ENCODE measurements at regions not wholly inside any gene's neighbourhood (a gene's known extent, or its start where the extent isn't known, plus 50 kb on each side); places are given as distances from the start of the nearest gene placed in this dataset.
"Not testable (repeated sequence)": the region's sequence is repeated elsewhere in the genome, so short reads cannot be mapped to it uniquely, and the experiment has no call there.

DNA sequence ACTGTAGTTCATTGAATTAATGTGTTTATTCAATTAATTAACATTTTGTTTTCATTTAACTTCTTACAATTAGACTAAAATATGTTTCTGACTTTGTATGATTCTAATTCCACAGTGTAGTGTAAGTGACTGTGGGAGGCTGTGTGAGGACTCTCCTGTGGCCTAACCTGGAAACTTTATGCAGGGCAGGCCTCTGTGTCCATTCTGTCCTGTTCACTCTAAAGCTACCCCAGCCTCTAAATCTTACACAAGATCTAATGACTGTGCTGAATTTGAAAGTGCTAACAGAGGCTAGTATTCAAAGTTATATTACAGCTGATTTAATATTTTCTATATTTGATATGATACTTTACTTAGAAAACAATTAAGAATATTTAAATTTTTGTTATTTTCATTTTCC, 270.5 kb upstream of the CDH19 start:
- no peak for DNase-seq (ENCODE audit: low read depth in 2 of 2)

DNA sequence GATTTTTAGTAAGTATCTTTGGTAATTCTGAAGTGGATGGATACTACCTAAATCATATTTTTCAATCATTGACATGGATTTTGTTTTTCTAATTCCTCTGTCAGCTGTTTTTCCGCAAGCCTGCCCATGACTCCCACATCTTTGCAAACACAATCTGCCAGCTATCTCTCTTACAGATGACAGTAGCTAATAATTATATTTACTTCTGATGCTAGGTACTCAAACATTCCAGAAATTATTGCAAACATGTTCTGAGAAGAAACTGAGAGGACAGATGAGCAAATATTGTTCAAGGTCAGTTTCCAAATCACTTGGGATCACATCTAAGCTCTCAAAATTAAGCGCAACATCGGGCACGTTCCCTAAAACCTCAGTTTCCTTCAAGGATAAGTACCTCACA, 270.0 kb upstream of the CDH19 start:
- no peak for DNase-seq (ENCODE audit: low read depth in 2 of 2)

DNA sequence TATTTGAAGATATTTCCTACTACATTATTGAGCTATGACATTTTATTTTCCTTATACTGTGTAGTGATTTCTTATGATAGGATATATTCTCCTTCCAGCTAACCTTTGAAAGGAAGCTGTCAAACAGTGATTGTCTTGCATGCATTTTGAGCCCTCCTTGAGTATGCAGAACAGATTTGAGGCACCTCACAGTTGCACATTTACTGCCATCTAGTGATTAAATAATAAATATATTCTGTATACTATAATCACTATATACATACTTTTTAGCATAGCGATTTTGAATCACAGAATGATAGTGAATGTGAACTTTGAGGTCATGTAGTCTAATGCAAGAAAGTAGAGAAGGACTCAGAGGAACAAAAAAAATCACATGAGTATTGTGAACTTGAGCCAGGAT, 268.4 kb upstream of the CDH19 start:
- no peak for DNase-seq (ENCODE audit: low read depth in 2 of 2)

DNA sequence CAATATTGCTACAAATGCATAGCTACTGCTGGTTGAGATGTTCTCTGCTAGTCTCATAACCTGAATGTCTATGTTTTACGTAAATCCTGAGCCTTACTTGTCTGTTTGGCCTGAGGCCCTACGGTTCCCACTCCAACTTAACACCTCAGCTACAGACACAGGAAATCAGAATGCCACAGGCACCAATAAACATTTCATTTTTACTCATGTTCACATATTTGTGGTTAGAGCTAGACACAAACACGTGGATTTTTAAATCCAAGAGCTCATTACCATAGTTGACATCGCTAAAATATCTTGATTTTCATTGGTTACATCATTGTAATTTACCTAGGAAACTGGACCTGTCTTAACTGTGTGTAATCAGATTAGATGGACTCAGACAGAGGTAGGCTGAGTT, 263.8 kb upstream of the CDH19 start:
- DNase-seq (ENCODE audit: low read depth in 2 of 2): no peak

DNA sequence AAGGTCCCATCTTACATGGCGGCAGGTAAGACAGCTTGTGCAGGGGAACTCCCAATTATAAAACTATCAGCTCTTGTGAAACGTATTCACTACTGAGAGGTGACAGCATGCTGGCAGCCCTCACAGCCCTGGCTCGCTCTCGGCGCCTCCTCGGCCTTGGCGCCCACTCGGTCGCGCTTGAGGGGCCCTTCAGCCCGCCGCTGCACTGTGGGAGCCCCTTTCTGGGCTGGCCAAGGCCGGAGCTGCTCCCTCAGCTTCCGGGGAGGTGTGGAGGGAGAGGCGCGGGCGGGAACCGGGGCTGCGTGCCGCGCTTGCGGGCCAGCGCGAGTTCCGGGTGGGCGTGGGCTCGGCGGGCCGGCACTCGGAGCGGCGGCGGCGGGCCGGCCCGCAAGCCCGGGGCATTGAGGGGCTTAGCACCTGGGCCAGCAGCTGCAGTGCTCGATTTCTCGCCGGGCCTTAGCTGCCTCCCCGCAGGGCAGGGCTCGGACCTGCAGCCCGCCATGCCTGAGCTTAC, 262.6 kb upstream of the CDH19 start:
- DNase-seq (ENCODE audit: low read depth in 2 of 2): not testable (repeated sequence)

DNA sequence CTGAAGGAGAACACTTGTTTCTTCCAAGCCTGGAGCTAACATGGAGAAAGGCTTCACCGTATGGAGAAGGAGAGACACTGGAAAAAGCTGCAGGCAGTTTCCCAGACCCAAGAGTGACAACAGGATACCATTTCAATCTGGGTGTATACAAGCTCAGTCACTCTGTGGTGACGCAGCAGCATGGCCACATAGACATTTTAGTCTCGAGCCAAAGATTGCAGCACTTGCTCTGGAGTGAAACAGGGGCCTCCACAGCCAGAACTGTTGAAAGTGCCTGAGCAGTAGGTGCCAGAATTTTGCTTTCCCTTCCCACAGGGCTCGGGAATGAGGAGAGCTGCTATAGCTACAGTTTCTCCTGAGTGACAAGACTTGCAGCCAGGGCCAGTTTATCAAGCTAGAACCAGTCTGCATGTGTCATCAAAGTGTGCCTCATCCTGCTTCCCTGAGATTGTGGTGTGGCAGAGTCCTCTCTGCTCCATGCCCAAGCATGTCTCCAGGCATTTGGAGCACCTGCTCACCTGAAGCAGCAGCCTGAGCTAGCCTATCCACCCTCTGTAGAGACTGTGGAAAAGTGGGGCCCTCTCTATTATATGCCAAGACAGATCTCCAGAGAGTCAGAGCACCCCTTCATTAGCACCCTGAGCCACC, 234.6 kb upstream of the CDH19 start:
- DNase-seq (ENCODE audit: low read depth in 2 of 2): no peak

DNA sequence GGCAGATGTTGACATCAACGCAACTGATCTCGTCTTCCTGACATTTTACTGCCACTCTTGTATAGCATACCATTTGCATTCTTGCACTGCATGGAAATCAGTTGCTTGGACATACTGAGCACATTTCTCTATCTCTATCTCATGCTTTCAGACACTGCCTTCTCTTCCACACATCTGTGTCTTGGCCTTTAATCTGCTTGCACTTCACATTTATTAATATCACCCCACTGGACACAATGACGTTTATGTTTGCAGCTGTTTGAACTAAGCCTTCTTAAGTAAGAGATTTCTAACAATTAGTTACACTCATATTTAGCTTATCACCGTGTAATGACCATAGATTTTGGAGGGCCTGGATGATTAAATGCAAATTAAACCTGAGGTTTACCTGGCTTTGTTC, 229.8 kb upstream of the CDH19 start:
- DNase-seq (ENCODE audit: low read depth in 2 of 2): no peak

DNA sequence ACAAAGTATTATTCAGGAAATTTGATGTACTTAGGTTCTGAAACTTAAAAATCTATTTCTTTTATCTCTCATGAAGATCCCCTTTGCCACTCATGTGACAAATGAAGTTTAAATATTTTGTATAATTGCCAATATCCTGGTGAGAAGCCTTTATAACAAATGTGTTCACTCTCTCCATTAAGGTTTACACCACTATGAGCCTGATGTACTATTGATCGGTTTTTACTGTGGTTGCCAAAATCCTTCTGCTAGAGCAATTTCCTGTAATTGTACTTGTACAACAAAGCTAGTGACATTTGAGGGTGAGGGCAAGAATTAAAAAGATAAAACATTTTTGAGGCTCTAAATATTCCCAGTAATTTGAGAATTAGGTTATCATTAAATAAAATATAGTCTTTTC, 222.3 kb upstream of the CDH19 start:
- no peak for DNase-seq (ENCODE audit: low read depth in 2 of 2)

DNA sequence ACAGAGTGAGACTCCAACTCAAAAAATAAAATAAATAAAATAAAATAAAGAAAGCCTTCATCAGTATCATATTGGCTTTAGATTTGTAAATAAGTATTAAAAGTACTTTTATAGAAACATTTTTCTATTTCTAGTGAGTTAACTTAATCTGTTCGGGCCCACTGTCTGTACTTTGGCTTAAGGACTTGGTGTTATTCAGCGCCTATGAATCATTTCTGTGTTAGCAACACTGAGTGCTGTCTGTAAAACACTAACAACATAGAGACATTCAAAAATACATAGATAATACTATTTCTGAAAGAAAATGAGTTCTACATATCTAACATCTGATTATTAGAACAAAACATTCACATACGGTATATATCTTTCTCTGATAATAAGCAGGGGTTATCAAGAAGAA, 221.5 kb upstream of the CDH19 start:
- DNase-seq (ENCODE audit: low read depth in 2 of 2): no peak

DNA sequence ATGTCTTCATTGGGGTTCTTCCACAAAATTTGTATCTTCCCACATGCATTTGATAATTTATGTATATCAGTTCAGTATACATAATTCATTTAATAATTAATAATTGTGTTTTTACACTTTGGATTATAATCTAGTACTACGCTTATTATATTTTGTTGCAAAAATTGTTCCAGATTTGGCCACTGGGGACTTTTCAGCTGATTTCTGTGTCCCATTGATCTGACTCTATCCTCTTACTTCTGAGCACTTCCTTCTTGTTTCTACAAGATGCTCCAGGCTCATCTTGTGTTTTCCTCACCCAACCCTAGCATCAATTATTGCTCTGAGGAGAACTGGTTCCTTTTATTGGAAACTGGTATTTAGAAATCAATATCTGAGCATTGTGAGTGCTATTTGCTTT, 215.3 kb upstream of the CDH19 start:
- DNase-seq (ENCODE audit: low read depth in 2 of 2): no peak

DNA sequence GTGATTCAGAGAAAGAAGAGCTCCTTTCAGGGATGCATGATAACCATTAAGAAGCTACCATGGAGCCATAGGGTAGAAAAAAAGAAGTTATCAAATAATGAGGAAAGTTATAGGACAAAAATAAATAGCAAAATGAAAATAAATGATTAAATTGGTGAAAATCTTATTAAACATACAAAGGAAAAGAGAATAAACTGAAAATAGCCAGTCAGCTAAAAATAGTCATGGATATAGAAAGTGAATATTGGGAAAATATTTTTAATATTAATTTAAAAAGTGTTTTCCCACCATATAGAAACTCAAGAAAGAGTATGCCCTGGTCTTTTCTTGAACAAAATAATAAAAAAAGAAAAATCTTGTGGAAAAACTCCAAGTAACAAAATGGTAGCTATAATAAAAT, 209.2 kb upstream of the CDH19 start:
- DNase-seq (ENCODE audit: low read depth in 2 of 2): no peak

DNA sequence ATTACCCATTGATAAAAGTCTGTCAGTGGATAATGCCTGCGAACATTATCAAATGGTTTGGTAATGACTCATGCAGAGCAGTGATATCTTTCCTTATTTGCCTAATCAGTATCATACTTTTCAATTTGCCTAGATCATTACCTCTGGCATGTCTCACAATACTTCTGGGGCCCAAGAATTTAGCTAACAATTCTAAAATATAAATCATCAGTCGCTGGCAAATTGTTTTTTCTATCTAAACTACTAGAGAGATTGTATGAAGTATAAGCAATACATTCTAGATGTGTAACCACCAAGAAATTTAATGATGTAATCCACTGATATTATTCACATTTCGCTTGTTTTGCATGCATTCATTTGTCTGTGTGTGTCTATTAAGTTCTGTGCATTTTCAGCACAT, 191.2 kb upstream of the CDH19 start:
- DNase-seq (ENCODE audit: low read depth in 2 of 2): no peak

DNA sequence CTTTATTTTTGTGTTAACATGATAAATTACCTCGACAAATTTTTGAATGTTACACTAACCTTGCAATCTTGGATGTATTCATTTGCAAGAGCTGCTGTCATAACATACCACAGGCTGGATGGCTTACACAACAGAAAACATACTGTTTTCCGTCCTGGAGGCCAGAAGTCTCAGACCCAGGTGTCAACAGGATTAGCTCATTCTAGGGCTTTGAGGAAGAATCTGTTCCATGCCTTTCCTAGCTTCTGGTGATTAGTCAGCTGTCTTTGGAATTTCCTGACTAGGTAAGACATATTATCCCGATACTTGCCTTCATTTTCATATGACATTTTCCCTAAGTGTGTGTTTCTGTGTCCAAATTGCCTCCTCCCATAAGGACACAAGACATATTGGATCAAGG, 188.6 kb upstream of the CDH19 start:
- DNase-seq (ENCODE audit: low read depth in 2 of 2): no peak

DNA sequence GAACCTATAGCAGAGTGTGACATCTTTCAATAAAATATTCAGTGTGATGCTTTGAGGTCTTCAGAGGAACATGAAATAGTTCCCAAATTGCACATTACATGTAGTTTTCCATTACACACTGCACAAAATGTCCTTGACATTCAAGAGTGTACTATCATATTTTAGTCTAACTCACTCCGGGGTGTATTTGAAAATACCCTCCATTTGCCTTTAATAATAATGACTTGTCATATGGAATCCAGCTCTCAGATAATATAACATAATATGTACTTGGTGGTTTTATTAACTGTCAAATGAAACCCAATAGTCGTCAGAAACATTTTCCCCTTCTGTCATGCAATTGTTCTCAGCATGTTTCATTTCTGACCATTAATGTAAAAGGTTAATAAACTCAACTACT, 176.7 kb upstream of the CDH19 start:
- DNase-seq (ENCODE audit: low read depth in 2 of 2): no peak

DNA sequence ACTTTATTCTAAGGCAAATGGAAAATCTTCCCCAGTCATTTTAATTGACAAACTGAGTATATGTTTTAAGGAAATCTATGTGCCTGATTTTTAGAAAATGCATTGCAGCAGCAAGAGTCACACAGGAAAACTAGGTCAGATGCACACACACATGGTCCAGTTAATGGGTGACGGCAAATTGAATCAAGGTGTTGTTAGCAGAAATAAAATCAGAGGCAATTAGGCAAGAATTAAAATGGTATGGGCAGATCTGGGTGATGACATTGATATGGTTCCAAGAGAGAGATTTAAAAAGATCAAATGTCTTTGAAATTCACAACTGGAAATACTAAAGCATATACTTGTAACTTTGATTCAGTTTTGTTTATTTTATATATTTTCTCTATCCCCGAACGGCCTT, 174.2 kb upstream of the CDH19 start:
- no peak for DNase-seq (ENCODE audit: low read depth in 2 of 2)

DNA sequence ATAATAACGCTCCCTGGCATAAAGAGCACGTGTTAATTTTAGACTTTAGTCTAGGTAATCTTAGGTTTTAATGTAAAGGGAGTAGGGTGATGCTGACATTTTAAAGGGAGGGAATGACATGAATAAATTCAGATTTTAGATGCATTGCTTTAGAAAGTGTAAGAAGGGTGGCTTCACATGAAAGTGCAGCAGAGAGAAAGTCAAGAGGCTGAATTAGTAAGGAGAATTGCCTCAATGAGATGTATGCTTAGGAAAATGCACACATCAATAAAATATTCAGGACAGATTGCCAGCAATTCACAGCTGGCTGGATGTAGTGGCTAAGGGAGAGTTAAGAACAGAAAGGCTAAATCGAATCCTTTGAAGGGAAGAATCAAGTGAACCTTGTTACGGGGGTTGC, 165.5 kb upstream of the CDH19 start:
- no peak for DNase-seq (ENCODE audit: low read depth in 2 of 2)

DNA sequence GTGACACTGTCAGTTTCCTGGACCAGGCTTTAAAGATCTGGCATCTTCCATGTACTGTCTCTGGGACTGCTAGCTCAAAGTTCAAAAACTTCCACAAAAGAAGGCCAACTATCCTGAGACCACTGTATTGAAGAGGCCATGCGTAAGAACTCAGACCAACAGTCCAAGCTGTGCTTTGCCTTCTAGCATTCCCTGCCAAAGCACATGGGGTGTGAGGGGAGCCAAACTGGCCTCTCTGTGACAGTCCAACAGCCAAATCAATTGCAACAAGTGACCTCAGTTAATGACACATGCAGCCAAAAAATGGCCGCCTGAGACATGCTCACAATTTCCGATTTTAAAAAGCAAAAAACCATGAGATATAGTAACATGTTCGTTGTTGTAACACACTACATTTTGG, 160.3 kb upstream of the CDH19 start:
- no peak for DNase-seq (ENCODE audit: low read depth in 2 of 2)

DNA sequence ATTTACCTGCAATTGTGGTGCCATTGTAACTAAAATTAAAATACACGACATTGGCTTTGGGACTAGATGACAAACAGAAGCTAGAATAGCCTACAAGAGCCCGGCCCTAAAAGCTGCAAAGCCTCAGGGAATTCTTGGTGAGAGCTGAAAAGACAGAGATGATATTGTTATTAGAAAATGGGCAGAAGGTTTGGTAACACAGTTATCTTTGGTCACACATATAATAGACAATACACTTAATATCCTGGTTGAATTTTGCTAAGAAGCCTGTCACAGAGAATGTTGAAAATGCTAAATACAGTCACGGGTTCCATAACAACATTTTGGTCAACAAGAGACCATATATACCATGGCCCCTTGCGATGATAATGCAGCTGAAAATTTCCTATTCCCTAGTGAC, 157.3 kb upstream of the CDH19 start:
- DNase-seq (ENCODE audit: low read depth in 2 of 2): no peak

DNA sequence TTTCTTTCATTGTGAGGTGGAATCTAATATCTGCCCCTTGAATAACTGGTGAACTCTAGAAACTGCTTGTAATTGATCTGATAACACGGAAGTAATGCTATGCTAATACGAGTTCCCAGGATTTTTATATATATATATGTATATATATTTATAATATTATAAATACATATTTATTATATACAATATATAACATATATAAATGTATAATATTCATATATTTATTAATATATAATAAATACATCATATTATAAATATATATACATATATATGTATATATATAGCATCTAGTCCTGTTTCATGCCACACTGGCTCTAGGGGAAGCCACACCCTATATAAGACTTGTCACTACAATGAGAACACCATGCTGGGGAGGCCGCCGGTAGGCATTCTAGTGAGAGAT, 156.7 kb upstream of the CDH19 start:
- no peak for DNase-seq (ENCODE audit: low read depth in 2 of 2)

DNA sequence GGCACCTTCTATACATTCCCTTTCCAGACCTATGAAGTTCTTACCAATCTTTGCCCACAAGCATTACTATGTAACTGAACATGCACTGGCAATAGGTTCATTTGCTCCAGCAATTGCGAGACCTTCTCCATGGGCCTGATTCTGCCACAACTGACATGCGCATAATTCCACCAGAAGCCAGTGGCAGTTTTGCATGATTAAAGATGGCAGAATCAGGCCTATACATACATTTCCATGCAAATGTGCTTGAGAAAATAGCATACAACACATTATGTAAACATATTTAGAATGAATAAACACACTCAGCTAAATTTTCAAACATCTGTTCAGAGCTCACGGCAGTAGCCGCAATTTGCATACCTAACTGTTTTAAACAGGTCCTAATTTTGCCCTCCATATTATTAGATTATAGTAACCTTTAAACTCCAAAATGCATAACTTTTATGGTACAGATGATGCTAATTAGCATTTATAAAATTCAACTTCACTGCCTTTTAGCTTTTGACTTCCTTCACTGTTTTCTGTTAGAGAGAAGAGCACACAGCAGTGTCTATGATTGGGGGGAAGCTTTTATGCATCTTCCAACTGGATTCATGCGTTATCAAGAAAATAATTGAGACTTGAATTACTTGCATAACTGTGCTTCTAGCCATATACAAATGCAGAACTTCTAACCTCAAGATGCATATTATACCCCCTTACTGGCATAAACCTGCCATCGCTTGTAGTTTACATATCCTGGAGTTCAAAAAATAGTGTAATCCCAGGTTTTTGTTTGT, 155.3 kb upstream of the CDH19 start:
- DNase-seq (ENCODE audit: low read depth in 2 of 2): no peak

DNA sequence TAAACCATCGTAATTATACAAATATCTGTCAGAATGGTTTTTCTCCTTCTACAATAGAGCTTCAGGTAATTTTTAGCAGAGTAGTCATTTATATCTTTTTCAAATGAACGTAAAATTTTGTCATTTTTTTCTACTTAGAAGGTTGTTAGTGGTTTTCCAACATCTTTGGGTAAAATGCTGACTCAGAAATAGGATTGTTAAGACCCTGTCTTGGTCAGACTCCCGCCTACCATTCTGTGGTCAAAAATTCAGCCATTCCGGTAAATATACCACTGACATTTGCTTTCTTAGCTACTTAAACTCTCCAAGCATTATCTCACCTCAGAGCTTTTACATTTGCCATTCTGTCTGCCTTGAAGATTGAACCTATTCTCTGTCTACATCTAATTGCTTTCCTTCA, 154.1 kb upstream of the CDH19 start:
- no peak for DNase-seq (ENCODE audit: low read depth in 2 of 2)

DNA sequence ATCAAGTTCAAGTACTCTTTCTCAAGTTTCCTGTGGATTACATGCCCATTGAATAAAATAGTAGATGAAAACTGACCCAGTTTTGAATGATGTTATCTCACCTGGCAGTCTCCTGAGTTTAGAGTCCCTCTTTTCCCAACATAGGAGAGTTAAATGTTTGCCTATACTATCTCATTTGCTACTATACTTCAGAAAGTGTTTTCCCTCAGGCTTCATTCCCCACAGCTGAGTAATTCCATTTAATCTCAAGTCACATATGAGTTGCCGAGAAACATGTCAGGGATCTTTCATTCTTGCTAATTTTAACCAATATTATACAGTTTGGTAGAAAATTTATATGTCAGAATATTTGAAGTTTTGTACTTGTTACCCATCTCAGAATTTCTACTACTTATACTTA, 150.4 kb upstream of the CDH19 start:
- DNase-seq (ENCODE audit: low read depth in 2 of 2): no peak

DNA sequence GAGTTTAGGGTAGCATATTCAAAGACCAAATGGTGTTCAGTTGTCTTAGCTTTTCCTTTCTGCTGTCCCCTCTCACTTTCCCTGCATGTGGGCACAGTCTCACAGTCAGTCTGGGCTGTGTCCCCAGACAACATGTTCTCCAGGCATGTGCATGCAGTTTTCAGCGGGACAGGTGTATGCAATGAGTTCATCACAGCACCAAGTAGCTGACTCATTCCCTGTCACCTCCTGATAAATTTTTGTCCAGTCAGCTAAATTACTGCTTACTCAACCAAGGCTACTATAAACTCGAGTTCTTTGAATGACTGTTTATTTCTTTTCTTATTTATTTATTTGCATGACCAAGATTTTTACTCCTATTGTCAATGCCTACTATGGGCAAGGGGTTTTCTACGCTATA, 148.8 kb upstream of the CDH19 start:
- DNase-seq (ENCODE audit: low read depth in 2 of 2): no peak
